ENCODE measurements at regions not wholly inside any gene's neighbourhood (a gene's known extent, or its start where the extent isn't known, plus 50 kb on each side); places are given as distances from the start of the nearest gene placed in this dataset.
"Not testable (repeated sequence)": the region's sequence is repeated elsewhere in the genome, so short reads cannot be mapped to it uniquely, and the experiment has no call there.

- DNase-seq: not testable (repeated sequence)
Observed at GRCh38 chr13:108074429-108074828, 140.9 kb downstream of the LIG4 start.

DNA sequence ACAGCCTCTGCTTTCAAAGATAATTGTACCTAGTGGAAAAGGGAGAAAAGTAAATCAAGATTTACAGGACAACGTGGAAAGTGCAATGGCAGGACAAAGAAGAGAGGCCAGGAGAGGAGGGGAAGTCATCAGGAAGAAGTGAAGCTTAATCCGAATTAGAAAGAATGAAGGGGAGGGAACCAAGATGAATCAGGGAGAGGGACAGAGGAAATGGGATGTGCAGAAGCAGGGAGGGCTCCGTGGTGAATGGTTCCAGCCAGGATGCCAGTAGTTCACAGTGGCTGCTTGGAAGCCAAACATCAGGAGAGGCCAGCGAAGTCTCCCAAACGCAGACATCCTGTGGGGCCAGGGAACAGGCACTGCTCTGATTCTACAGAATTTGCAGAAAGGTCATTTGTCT is 144.4 kb downstream of the LIG4 start:
- no peak for DNase-seq

GRCh38 chr13:108070491-108070890 is 144.8 kb downstream of the LIG4 start:
- DNase-seq: no peak

- DNase-seq: no peak
Observed at GRCh38 chr13:108069521-108070210, 145.7 kb downstream of the LIG4 start.

DNA sequence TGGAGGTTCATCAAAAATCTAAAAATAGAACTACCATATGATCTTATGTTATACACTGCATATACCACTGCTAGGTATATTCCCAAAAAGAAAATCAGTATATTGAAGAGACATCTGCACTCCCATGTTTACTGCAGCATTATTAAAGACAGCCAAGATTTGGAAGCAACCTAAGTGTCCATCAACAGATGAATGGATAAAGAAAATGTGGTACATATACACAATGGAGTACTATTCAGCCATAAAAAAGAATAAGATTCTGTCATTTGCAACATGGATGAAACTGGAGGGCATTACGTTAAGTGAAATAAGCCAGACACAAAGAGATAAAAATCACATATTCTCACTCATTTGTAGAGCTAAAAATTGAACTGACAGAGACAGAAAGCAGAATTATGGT is 151.0 kb downstream of the LIG4 start:
- not testable (repeated sequence) for DNase-seq

DNA sequence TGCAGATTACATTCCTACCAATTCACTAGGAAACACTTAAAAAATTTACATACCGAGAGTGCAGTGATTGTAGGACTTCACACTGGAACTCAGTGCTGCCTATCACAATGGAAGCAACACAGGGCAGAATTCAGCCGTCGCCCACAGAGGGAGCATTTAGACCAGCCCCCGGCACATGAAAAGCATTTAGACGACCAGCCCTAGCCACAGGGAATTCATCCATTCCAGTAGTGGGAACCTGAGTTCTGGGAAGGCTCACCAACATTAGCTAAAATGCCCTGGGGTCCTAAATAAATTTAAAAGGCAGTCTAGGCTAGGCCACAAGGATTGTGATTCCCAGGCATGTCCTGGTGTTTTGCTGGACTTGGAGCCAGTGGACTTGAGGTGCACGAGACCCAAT is 155.2 kb downstream of the LIG4 start:
- no peak for DNase-seq

- DNase-seq: peak; percentile 18
Observed at GRCh38 chr13:108056278-108056677, 159.1 kb downstream of the LIG4 start.

- DNase-seq: no peak
Observed at GRCh38 chr13:108049211-108049610, 166.1 kb downstream of the LIG4 start.

GRCh38 chr13:108044954-108045353 is 170.4 kb downstream of the LIG4 start:
- DNase-seq: no peak

GRCh38 chr13:108042866-108043265 is 172.5 kb downstream of the LIG4 start:
- not testable (repeated sequence) for DNase-seq

GRCh38 chr13:108037348-108037747 is 178.0 kb downstream of the LIG4 start:
- DNase-seq: no peak

- DNase-seq: no peak
Observed at GRCh38 chr13:108036411-108036932, 178.9 kb downstream of the LIG4 start.

DNA sequence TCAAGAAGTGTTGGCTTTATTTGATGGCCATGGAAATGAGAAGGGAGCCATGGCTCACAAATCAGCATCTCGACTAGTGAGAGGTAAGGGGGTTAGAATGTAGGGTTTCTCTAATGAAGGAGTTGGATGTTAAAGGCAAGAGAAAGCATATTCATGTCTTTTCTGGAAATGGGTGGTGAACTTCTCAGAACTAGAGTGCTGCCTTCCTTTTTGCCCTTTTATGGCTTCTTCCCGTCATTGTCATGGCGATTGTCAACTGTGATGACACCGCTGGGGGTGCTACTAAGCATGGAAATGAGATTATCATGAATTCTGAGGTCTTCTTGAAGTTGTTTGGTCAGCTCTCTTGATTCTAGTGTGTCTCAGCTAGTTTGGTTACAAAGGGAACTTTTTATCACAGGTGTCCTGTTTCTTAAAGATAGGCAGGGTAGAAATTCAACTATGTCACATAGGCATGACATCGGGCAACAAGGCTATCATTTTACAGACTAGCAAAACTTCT is 180.4 kb downstream of the LIG4 start:
- no peak for DNase-seq

DNA sequence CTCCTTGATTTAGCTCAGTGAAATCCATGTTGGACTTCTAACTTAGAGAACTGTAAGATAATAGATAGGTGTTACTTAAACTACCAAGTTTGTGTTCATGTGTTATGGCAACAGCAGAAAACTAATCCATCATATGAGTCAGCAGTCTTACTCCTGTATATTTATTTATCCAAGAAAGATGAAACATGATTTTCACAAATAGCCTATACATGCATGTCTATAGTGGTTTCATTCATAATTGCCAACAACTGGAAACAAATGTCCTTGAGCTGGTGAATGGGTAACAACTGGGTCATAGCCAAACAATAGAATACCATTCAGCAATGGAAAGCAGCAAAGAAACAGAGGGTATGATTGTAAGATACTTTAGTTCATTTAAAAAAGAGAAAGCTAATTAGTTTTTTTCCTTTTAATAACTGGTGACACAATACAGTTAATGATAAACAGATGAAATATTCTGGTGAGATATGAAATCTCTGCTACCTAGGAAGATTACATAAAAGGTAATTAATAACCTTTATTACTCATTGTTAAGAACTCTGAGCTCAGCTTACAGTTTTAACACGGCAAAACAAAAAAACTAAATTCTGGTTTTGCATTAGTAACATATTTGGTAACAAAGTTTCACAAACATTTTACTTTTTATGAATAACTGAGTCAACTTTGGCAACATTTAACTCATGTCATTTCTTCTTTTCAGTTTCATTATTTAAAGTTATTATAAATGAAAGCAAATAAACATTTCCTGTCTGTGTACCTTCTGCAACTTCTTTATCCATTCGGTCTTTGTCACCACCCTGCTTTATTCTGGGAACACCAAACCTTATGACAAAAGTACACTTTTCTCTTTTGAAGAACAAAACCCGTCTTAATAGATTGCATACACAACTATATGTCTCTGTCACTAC is 181.3 kb downstream of the LIG4 start:
- DNase-seq: no peak

DNA sequence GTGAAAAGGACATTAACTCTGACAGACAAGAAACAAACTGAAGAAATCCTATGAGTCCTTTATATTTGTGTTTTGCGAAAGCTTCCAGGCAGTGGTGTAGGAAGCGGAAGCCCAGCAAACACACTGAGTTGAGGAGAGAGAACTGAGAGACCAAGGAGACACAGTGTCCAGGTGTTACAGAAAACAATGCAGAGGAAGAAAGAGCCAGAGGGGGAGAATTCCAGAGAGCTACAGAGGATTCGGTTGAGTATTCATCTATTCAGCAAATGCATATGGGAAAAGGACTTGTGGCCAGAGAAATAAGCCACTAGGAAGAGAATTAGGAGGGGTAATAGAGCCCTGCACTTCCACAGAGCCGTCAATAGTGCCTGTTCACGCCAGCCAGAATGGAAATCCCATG is 183.5 kb downstream of the LIG4 start:
- DNase-seq: no peak

DNA sequence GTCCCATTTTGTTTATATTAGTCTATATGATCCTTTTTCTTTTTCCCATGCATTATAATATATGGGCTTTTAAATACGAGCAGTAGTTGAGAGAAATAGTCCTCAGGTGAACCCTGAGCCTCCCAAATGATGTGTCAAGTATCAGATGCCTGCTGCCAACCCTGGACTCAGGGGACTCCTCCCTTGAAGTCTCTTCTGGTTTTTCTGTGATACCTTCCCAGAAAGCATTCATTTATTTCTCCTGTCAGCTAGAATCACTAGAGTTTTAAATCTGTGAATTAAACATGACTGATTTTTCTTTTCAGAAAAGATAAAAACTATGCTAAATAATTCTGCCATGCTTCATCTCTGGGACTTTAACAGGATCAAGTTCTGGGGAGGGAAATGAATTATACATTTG is 184.6 kb downstream of the LIG4 start:
- DNase-seq: no peak

- DNase-seq: no peak
Observed at GRCh38 chr13:108026680-108027410, 188.5 kb downstream of the LIG4 start.

DNA sequence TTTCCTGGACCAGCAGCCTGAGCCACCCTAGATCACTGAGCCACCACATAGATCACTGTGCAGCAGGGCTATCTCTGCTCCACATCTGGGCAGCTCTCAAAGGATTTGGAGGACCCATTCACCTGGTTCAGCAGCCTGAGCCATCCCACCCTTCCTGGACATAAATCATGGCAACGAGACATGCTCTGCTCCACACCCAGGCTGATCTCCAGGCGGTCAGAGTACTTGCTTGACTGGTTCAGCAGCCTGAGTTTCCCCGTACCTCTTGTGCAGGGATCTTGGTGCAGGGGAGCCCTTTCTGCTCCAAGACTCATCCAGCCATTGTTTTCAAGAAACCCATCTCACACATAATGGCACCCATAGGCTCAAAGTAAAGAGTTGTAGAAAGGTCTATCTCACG is 195.3 kb downstream of the LIG4 start:
- no peak for DNase-seq

- DNase-seq: no peak
Observed at GRCh38 chr13:108018371-108018870, 196.9 kb downstream of the LIG4 start.

- DNase-seq: no peak
Observed at GRCh38 chr13:108006619-108007018, 208.7 kb downstream of the LIG4 start.

GRCh38 chr13:108005231-108005630 is 210.1 kb downstream of the LIG4 start:
- DNase-seq: no peak

DNA sequence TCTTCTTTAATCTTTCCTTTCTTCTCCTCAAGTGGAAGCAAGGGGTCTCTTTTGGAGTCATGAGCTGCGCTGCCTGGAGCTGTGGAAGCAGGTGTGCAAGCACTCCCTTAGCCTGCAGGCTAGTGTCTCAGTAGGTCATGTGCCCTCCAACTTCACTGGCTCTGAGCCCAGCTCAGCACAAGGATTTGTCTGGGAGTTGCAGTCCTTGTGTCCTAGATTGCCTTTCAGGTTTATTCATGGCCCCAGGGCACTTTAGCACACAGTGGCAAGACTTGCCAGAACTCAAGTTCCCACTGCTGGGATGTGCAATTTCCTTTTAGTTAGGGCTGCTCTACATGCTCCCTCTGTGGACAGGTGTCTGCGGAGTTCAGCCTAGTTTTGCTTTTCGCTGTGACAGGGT is 211.7 kb downstream of the LIG4 start:
- no peak for DNase-seq

DNA sequence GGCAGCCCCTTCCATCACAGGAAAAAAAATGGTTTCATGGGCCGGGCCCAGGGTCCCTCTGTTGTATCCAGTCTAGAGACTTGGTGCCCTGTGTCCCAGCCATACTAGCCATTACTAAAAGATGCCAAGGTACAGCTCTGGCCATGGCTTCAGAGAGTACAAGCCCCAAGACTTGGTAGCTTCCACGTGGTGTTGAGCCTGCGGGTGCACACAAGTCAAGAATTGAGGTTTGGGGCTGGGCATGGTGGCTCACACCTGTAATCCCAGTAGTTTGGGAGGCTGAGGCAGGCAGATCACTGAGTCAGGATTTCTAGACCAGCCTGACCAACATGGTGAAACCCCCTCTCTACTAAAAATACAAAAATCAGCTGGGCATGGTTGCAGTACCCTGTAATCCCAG is 214.3 kb downstream of the LIG4 start:
- DNase-seq: no peak

Measured in NCI-H2171 (cell line).